ENCODE measurements at regions not wholly inside any gene's neighbourhood (a gene's known extent, or its start where the extent isn't known, plus 50 kb on each side); places are given as distances from the start of the nearest gene placed in this dataset.

DNA sequence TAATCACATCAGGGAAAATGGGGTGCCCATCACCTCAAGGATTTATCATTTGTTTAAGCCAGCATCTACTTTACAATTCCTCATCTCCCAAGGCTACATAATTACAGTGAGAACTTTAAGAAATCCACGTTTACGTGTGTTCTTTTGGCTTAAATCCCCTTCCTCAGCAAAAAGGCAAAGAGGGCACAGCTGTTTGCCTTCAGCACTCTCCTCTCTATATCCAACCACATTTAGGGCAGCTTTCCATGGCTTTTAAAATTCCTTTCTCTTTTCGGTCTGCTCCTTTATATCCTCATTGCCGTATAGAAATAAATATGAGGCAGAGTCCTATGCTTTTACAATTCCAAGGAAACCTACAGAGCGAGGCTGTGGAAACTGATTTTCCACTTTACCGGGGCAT is 175.9 kb downstream of the EMP1 start:
- ChIA-PET POLR2A (no interaction called here), CTCF (interaction anchor here (1.2 to 2.6 kb wide), 3 partner anchors 9 to 94 kb away, joined by 3 to 20 read pairs (median 6); no protein-coding TSS in a partner anchor)
- Histone ChIP-seq H3K4me2 (no peak overlapping the region), H3K9ac (no peak overlapping the region), H3K4me3 (ENCODE audit: low read depth in 2 of 2, low read length in 1 of 2) (no peak overlapping the region), H3K79me2 (ENCODE audit: insufficient read depth) (no peaks in the 10 kb centered on the region), H3K27ac (ENCODE audit: low read depth in 2 of 2, low read length in 1 of 2) (no peak overlapping the region), H3K9me2 (no peaks in the 10 kb centered on the region), H3K27me3 (ENCODE audit: insufficient read depth) (0 out of 2 replicates have a peak, but pooled peaks cover 8% of the 10 kb centered on the region), H3K9me3 (no peaks in the 10 kb centered on the region), H3K4me1 (ENCODE audit: control insufficient read depth in 1 of 2, insufficient read depth in 2 of 2, low read depth in 1 of 2, low read length in 1 of 2) (no peaks in the 10 kb centered on the region), H2AFZ (ENCODE audit: low read depth) (no peak overlapping the region), H3F3A (replicated peaks; ENCODE audit: insufficient read depth) (no peaks in the 10 kb centered on the region), H3K36me3 (replicated peaks in 1 of 2; ENCODE audit: control insufficient read depth in 1 of 2, insufficient read depth in 2 of 2, low read length in 1 of 2) (no peaks in the 10 kb centered on the region), H4K20me1 (ENCODE audit: insufficient read depth) (no peaks in the 10 kb centered on the region)
- no peak for TF ChIP-seq ELF1 (IDR thresholded peaks at IDR 0.05)
- 45% methylated on average over 6 of the region's 6 CpGs for WGBS (ENCODE audit: low lambda C conversion rate)
- DNase-seq: no peak

DNA sequence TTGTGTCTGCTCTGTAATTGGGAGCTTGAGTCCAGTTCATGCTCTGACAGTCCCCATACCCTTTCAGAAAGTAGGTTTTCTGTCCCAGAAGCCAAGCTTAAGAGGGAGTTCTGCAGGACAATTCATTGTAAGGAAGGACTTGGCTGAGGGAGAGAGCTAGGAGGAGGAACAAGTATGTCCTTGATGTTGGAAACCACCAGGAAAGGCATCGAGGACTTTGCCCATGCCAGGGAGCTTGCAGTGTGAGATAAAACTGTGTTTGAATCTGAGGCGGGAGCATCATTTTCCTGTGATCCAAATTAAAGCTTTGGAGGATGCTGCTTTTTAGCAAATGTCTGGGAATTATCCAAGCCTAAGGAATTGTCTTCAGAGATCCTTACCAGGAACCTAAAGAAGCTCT is 175.3 kb downstream of the EMP1 start:
- POLR2A ChIA-PET: no interaction called here
- Histone ChIP-seq H3K79me2 (ENCODE audit: insufficient read depth) (no peaks in the 10 kb centered on the region), H3K36me3 (replicated peaks in 1 of 2; ENCODE audit: control insufficient read depth in 1 of 2, insufficient read depth in 2 of 2, low read length in 1 of 2) (no peaks in the 10 kb centered on the region), H2AFZ (ENCODE audit: low read depth) (no peak overlapping the region), H3K9ac (no peak overlapping the region), H3K4me1 (ENCODE audit: control insufficient read depth in 1 of 2, insufficient read depth in 2 of 2, low read depth in 1 of 2, low read length in 1 of 2) (no peaks in the 10 kb centered on the region), H3K4me3 (ENCODE audit: low read depth in 2 of 2, low read length in 1 of 2) (no peak overlapping the region), H4K20me1 (ENCODE audit: insufficient read depth) (no peaks in the 10 kb centered on the region), H3K9me3 (no peaks in the 10 kb centered on the region), H3K27me3 (ENCODE audit: insufficient read depth) (0 out of 2 replicates have a peak, but pooled peaks cover 8% of the 10 kb centered on the region), H3F3A (replicated peaks; ENCODE audit: insufficient read depth) (no peaks in the 10 kb centered on the region), H3K9me2 (no peaks in the 10 kb centered on the region), H3K4me2 (no peak overlapping the region), H3K27ac (ENCODE audit: low read depth in 2 of 2, low read length in 1 of 2) (no peak overlapping the region)
- 19% methylated on average over 2 of the region's 2 CpGs for WGBS (ENCODE audit: low lambda C conversion rate)
- DNase-seq: no peak
- TF ChIP-seq, protein P1, sequence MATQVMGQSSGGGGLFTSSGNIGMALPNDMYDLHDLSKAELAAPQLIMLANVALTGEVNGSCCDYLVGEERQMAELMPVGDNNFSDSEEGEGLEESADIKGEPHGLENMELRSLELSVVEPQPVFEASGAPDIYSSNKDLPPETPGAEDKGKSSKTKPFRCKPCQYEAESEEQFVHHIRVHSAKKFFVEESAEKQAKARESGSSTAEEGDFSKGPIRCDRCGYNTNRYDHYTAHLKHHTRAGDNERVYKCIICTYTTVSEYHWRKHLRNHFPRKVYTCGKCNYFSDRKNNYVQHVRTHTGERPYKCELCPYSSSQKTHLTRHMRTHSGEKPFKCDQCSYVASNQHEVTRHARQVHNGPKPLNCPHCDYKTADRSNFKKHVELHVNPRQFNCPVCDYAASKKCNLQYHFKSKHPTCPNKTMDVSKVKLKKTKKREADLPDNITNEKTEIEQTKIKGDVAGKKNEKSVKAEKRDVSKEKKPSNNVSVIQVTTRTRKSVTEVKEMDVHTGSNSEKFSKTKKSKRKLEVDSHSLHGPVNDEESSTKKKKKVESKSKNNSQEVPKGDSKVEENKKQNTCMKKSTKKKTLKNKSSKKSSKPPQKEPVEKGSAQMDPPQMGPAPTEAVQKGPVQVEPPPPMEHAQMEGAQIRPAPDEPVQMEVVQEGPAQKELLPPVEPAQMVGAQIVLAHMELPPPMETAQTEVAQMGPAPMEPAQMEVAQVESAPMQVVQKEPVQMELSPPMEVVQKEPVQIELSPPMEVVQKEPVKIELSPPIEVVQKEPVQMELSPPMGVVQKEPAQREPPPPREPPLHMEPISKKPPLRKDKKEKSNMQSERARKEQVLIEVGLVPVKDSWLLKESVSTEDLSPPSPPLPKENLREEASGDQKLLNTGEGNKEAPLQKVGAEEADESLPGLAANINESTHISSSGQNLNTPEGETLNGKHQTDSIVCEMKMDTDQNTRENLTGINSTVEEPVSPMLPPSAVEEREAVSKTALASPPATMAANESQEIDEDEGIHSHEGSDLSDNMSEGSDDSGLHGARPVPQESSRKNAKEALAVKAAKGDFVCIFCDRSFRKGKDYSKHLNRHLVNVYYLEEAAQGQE (IDR thresholded peaks at IDR 0.05; ENCODE audit: low read depth, low read length): no peak
- TF ChIP-seq RFX5 (IDR thresholded peaks at IDR 0.05; ENCODE audit: low read length) (no peak), TCF12 (IDR thresholded peaks at IDR 0.05) (no peak), RAD21 (IDR thresholded peaks at IDR 0.05; ENCODE audit: low read length) (no peak), FOXJ3 (CRISPR knock-in tag; IDR thresholded peaks at IDR 0.05) (no peak), FOXM1 (IDR thresholded peaks at IDR 0.05; ENCODE audit: low read depth) (no peak), ELF1 (IDR thresholded peaks at IDR 0.05) (no peak), NRF1 (IDR thresholded peaks at IDR 0.05; ENCODE audit: low read depth, low read length) (no peak)
- TF ChIP-seq, protein P2, sequence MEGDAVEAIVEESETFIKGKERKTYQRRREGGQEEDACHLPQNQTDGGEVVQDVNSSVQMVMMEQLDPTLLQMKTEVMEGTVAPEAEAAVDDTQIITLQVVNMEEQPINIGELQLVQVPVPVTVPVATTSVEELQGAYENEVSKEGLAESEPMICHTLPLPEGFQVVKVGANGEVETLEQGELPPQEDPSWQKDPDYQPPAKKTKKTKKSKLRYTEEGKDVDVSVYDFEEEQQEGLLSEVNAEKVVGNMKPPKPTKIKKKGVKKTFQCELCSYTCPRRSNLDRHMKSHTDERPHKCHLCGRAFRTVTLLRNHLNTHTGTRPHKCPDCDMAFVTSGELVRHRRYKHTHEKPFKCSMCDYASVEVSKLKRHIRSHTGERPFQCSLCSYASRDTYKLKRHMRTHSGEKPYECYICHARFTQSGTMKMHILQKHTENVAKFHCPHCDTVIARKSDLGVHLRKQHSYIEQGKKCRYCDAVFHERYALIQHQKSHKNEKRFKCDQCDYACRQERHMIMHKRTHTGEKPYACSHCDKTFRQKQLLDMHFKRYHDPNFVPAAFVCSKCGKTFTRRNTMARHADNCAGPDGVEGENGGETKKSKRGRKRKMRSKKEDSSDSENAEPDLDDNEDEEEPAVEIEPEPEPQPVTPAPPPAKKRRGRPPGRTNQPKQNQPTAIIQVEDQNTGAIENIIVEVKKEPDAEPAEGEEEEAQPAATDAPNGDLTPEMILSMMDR (IDR thresholded peaks at IDR 0.05): no peak
- TF ChIP-seq, protein P3, sequence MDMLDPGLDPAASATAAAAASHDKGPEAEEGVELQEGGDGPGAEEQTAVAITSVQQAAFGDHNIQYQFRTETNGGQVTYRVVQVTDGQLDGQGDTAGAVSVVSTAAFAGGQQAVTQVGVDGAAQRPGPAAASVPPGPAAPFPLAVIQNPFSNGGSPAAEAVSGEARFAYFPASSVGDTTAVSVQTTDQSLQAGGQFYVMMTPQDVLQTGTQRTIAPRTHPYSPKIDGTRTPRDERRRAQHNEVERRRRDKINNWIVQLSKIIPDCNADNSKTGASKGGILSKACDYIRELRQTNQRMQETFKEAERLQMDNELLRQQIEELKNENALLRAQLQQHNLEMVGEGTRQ (IDR thresholded peaks at IDR 0.05; ENCODE audit: borderline replicate concordance, low read depth, low read length): no peak
- TF ChIP-seq, protein P4, sequence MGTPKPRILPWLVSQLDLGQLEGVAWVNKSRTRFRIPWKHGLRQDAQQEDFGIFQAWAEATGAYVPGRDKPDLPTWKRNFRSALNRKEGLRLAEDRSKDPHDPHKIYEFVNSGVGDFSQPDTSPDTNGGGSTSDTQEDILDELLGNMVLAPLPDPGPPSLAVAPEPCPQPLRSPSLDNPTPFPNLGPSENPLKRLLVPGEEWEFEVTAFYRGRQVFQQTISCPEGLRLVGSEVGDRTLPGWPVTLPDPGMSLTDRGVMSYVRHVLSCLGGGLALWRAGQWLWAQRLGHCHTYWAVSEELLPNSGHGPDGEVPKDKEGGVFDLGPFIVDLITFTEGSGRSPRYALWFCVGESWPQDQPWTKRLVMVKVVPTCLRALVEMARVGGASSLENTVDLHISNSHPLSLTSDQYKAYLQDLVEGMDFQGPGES (IDR thresholded peaks at IDR 0.05; ENCODE audit: low read depth, low read length): no peak
- CTCF ChIA-PET: interaction anchor here (0.7 to 2.6 kb wide), 3 partner anchors 9 to 94 kb away, joined by 3 to 20 read pairs (median 6); no protein-coding TSS in a partner anchor

Measured in SK-N-SH (cell line).